ENCODE measurements at regions not wholly inside any gene's neighbourhood (a gene's known extent, or its start where the extent isn't known, plus 50 kb on each side); places are given as distances from the start of the nearest gene placed in this dataset.

- TF ChIP-seq, protein P1, sequence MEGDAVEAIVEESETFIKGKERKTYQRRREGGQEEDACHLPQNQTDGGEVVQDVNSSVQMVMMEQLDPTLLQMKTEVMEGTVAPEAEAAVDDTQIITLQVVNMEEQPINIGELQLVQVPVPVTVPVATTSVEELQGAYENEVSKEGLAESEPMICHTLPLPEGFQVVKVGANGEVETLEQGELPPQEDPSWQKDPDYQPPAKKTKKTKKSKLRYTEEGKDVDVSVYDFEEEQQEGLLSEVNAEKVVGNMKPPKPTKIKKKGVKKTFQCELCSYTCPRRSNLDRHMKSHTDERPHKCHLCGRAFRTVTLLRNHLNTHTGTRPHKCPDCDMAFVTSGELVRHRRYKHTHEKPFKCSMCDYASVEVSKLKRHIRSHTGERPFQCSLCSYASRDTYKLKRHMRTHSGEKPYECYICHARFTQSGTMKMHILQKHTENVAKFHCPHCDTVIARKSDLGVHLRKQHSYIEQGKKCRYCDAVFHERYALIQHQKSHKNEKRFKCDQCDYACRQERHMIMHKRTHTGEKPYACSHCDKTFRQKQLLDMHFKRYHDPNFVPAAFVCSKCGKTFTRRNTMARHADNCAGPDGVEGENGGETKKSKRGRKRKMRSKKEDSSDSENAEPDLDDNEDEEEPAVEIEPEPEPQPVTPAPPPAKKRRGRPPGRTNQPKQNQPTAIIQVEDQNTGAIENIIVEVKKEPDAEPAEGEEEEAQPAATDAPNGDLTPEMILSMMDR (conservative IDR thresholded peaks at IDR 0.05; ENCODE audit: low read depth, low read length): no peak
- TF ChIP-seq EZH2phosphoT487 (IDR thresholded peaks at IDR 0.05; ENCODE audit: borderline replicate concordance, low read length): no peak
- TF ChIP-seq EZH2 (IDR thresholded peaks at IDR 0.05; ENCODE audit: low read length, unreplicated experiment): no peak
Measured at GRCh38 chr7:94330269-94331020, 64.2 kb upstream of the COL1A2 start.
